ENCODE measurements at regions not wholly inside any gene's neighbourhood (a gene's known extent, or its start where the extent isn't known, plus 50 kb on each side); places are given as distances from the start of the nearest gene placed in this dataset.

GRCh38 chr10:42995537-42995936 is 81.3 kb upstream of the RET start:
- no peak for TF ChIP-seq CTCF (IDR thresholded peaks at IDR 0.05; ENCODE audit: borderline replicate concordance, extremely low read depth, low read length, poor library complexity, severe bottlenecking)
- TF ChIP-seq EZH2 (IDR thresholded peaks at IDR 0.05; ENCODE audit: borderline replicate concordance, low read depth, low read length, severe bottlenecking) = no peak

Measured in DND-41 (cell line).